Vagina (tissue), 2 donors: ENCODE measurements at regions not wholly inside any gene's neighbourhood (a gene's known extent, or its start where the extent isn't known, plus 50 kb on each side); places are given as distances from the start of the nearest gene placed in this dataset.

Experiments used
- DNase-seq, 2 donors: peaks; one replicate each; pipeline ENCODE4 v3.0.0-alpha.2; 2017; ENCODE audit errors: extremely low spot score in 2 of 2
- H3K27ac ChIP-seq: fragments of 200-600 bp; sonication (generic); one replicate; pipeline ENCODE4 v1.5.1; 2019
- H3K27me3 ChIP-seq: fragments of 200-600 bp; sonication (generic); one replicate; pipeline ENCODE4 v1.5.1; 2019
- H3K36me3 ChIP-seq, 2 donors: fragments of 200-600 bp; sonication (generic); one replicate each; pipeline ENCODE4 v1.5.1; 2017 to 2019
- H3K4me1 ChIP-seq: fragments of 200-600 bp; sonication (generic); one replicate; pipeline ENCODE4 v1.5.1; 2019
- H3K4me3 ChIP-seq, 2 donors: fragments of 200-600 bp; sonication (generic); 1 replicate in 1 of 2; 2 replicates in 1 of 2; pipeline ENCODE4 v1.5.1; 2016 to 2019
- H3K9me3 ChIP-seq: fragments of 200-600 bp; sonication (generic); one replicate; pipeline ENCODE4 v1.5.1; 2019
- CTCF ChIP-seq, 3 experiments: fragments of 450-650 bp in 2 of 3; fragments of 200-600 bp in 1 of 3; sonication (generic) in 1 of 3; IDR thresholded peaks; one replicate each; pipeline ENCODE4 v1.5.1; 2017 to 2019; ENCODE audit warnings: antibody characterized with exemption in 3 of 3, mild to moderate bottlenecking in 2 of 3, moderate library complexity in 2 of 3
- POLR2A ChIP-seq, 2 donors: fragments of 450-650 bp; IDR thresholded peaks; one replicate each; pipeline ENCODE4 v1.6.1; 2017; ENCODE audit warnings: antibody characterized with exemption in 2 of 2, mild to moderate bottlenecking in 2 of 2, moderate library complexity in 2 of 2
- POLR2AphosphoS5 ChIP-seq, 2 donors: sonication (generic); formaldehyde crosslinking; IDR thresholded peaks; one replicate each; pipeline ENCODE4 v1.9.0; 2017; ENCODE audit warnings: antibody characterized with exemption in 2 of 2, mild to moderate bottlenecking in 2 of 2, low read depth in 1 of 2; ENCODE audit not compliant: insufficient read depth in 1 of 2
- intact Hi-C: fragments of 100-400 bp; cut with DNase I; formaldehyde crosslinking; loops from one replicate; pipeline ENCODE4 v1.15.1; 2023

GRCh38 chr12:58710901-58711300 is 209.4 kb downstream of the LRIG3 start:
- intact Hi-C loops, result no loop called here
- no peak overlapping the region for H3K27ac ChIP-seq
- H3K9me3 ChIP-seq, result no peaks in the 10 kb centered on the region
- no peaks in the 10 kb centered on the region for H3K36me3 ChIP-seq
- H3K27me3 ChIP-seq, result no peaks in the 10 kb centered on the region
- no peak overlapping the region for H3K4me3 ChIP-seq
- no peak for DNase-seq
- TF ChIP-seq POLR2A (IDR thresholded peaks at IDR 0.05) (no peak), POLR2AphosphoS5 (IDR thresholded peaks at IDR 0.05; ENCODE audit: insufficient read depth in 1 of 2, low read depth in 1 of 2) (no peak), CTCF (IDR thresholded peaks at IDR 0.05) (no peak)
- H3K4me1 ChIP-seq, result peaks cover 5% of the 10 kb centered on the region

DNA sequence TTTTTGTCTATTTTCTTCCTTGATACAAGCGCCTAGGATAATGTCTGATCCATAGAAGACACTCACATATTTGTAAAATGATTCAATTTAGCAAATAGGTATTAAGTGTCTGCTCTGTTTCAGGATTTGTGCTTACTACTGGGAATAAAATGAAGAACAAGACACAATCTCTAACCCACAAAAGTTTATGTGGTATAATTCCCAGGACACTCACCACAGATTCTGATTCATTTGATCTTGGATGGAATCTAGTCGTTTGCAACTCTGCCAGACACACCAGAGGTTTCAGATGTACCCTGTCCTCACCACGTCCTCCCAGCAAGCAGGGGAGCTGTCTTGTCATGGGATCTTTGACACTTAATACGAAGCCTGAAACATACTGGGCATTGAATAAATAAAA is 208.3 kb downstream of the LRIG3 start:
- peaks cover 5% of the 10 kb centered on the region for H3K4me1 ChIP-seq
- no peaks in the 10 kb centered on the region for H3K27me3 ChIP-seq
- TF ChIP-seq POLR2AphosphoS5 (IDR thresholded peaks at IDR 0.05; ENCODE audit: insufficient read depth in 1 of 2, low read depth in 1 of 2) (no peak), POLR2A (IDR thresholded peaks at IDR 0.05) (no peak), CTCF (IDR thresholded peaks at IDR 0.05) (no peak)
- no peak for DNase-seq
- no peaks in the 10 kb centered on the region for H3K36me3 ChIP-seq
- no peak overlapping the region for H3K4me3 ChIP-seq
- no peak overlapping the region for H3K27ac ChIP-seq
- intact Hi-C loops, result no loop called here
- H3K9me3 ChIP-seq, result no peaks in the 10 kb centered on the region

DNA sequence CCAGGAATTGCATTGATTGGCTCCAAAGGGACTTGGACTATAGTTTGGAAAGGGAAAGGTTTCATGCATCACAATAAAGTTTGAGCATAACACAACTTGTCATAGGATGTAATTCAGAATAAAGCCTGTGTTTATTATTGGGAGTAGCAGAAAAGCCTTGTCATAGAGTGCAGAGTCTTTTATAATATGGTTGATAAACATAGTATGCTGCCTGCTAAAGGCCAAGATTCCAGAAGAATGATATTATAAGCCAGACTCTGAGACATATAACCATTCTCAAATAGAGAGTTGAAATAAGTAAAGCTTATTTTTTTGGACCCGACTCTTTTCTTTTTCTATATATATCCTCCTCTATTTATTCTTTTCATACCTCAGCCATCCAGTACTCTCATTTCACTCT is 207.3 kb downstream of the LRIG3 start:
- Histone ChIP-seq H3K4me1 (peaks cover 5% of the 10 kb centered on the region), H3K36me3 (no peaks in the 10 kb centered on the region), H3K27me3 (no peaks in the 10 kb centered on the region), H3K4me3 (no peak overlapping the region), H3K9me3 (no peaks in the 10 kb centered on the region), H3K27ac (no peak overlapping the region)
- intact Hi-C loops, result no loop called here
- no peak for DNase-seq
- TF ChIP-seq POLR2A (IDR thresholded peaks at IDR 0.05), result no peak
- TF ChIP-seq POLR2AphosphoS5 (IDR thresholded peaks at IDR 0.05; ENCODE audit: insufficient read depth in 1 of 2, low read depth in 1 of 2), result no peak
- no peak for TF ChIP-seq CTCF (IDR thresholded peaks at IDR 0.05)

- no peaks in the 10 kb centered on the region for H3K9me3 ChIP-seq
- DNase-seq, result no peak
- TF ChIP-seq CTCF (IDR thresholded peaks at IDR 0.05) (no peak), POLR2AphosphoS5 (IDR thresholded peaks at IDR 0.05; ENCODE audit: insufficient read depth in 1 of 2, low read depth in 1 of 2) (no peak), POLR2A (IDR thresholded peaks at IDR 0.05) (no peak)
- H3K4me1 ChIP-seq, result no peaks in the 10 kb centered on the region
- no peaks in the 10 kb centered on the region for H3K27me3 ChIP-seq
- intact Hi-C loops, result no loop called here
- no peaks in the 10 kb centered on the region for H3K36me3 ChIP-seq
- no peak overlapping the region for H3K4me3 ChIP-seq
- H3K27ac ChIP-seq, result no peak overlapping the region
These were observed 201.1 kb downstream of the LRIG3 start for GRCh38 chr12:58719161-58719560.

- intact Hi-C loops, result no loop called here
- TF ChIP-seq POLR2A (IDR thresholded peaks at IDR 0.05) (no peak), CTCF (IDR thresholded peaks at IDR 0.05) (no peak), POLR2AphosphoS5 (IDR thresholded peaks at IDR 0.05; ENCODE audit: insufficient read depth in 1 of 2, low read depth in 1 of 2) (no peak)
- no peaks in the 10 kb centered on the region for H3K27me3 ChIP-seq
- H3K27ac ChIP-seq, result no peak overlapping the region
- no peaks in the 10 kb centered on the region for H3K36me3 ChIP-seq
- DNase-seq, result no peak
- H3K4me3 ChIP-seq, result no peak overlapping the region
- no peaks in the 10 kb centered on the region for H3K9me3 ChIP-seq
- H3K4me1 ChIP-seq, result no peaks in the 10 kb centered on the region
These were observed 199.9 kb downstream of the LRIG3 start for GRCh38 chr12:58720421-58720820.
